Activated T-cell treated with anti-CD3 and anti-CD28 coated beads, Interleukin-2, amount 50 U/mL, for 48 hours (primary cell): ENCODE measurements at regions not wholly inside any gene's neighbourhood (a gene's known extent, or its start where the extent isn't known, plus 50 kb on each side); places are given as distances from the start of the nearest gene placed in this dataset.

Experiments used
- DNase-seq, 2 experiments: peaks; one replicate each; pipeline ENCODE4 v3.0.0-alpha.2; 2020

DNA sequence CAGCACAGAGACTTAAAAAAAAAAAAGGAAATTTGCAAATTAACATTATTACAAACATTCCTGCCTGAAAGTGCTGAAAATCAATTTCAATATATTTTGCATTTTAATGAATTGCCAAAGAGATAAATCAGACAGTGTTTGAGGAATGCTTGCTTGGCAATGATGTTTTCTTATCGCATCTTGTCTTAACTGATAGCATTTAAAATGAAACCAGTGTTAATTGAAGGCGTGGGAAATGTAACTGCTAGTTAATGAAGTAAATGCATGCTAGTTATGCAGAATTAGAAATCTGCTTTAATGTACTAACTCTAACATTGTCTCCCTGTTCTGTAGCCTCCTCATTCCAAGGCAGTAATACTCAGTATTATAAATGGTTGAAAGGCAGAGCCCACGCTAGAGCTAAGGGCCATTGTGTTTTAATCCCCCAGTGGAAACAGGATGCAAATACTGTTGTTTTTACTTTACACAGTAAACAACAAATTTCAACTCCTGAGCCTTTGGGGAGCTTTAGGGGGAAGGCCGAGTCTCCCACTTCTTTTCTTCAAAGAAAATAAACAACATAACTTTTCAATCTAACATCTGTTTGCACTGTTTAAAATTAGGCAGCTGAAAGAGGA lies 586.9 kb downstream of the TLE4 start:
- no peak for DNase-seq

GRCh38 chr9:80158131-80158530 lies 586.4 kb downstream of the TLE4 start:
- DNase-seq = no peak

DNA sequence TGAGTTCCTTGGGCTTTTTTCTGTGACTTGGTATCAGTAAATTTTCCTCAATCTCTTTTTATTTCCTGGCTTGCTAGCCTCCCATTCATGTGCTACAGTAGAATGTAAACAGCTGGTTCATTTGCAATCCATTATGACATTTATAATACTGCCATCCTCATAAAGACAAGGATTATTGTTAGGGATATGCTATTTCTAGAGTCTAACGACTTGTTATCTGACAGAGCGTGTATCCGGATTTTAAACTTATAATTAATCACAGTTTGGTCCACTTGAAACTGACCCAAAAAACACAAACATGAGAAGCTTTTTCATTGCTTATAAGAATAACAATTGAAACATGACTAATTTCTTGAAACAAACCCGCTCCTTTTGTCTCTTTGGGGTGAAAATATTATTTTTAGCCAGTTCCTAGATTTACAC lies 585.8 kb downstream of the TLE4 start:
- DNase-seq = no peak

DNA sequence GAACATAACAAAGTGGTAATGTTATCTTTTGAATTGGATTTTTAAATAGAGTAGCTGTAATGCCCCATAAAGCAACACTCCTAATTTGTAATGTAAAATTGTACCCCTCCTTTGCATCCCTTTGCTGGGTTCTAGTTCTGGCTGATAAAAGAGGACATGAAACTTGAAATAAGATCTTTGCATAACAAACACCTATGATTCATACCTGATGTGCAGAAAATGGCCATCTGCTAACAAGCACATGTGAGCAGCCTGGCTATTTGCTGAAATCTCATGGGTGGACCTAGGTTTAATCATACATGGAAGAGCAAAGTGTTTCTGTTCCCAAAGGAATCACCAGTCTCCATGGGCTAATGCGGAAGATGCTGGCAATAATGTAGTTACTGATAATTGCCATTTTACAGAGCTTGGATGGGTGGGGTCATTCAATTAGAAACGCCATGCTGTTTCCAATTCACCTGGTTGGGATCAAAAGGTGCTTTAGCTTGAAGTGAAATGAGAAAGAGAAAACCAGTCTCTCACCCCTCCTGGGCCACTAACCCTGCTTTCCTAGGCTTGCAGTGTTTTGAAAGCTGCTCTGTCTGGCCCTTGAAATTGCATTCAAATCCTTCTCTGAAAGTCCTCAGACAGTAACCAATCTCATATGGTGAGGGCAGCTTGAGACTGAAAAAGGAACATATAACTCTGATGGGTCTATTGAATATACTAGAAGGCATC lies 585.1 kb downstream of the TLE4 start:
- no peak for DNase-seq

DNA sequence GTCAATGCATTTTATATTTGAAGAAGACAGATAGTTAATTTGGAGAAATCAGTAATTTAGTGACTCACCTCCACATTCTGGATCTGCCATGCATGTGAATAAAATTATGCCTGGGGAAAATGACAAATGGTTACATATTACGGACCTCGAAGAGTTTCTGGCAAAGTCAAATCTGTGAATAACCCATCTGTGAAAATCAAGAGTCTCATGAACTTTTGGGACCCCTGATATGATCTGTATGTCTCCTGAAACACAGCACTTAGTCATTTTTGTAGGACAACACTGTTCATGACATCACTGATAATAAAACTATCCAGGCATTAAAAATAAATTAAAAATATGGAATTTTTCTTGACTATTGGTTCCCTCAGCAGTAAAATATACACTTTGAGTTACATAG lies 584.5 kb downstream of the TLE4 start:
- DNase-seq = no peak

- no peak for DNase-seq
These were observed 576.1 kb downstream of the TLE4 start for GRCh38 chr9:80147866-80148265.

DNA sequence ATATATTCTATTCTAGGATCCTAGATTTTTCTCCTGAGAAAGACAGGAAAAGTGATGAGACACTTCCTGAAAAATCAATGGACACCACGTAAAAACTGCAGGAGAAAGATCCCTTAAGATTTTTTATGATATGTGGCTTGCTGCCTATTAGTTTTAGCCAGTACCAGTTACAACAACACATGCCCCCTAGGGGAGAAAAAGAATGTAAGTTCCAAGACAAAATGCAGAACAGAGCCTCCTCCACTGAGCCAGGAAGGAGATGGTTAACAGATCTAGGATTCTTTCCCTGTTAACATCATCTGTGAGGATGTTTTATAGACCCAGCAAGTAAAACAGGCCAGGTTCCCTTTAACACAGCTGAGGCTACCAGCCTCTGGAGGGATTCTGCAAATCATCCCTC lies 574.7 kb downstream of the TLE4 start:
- no peak for DNase-seq

GRCh38 chr9:80144856-80145255 lies 573.1 kb downstream of the TLE4 start:
- DNase-seq = no peak

GRCh38 chr9:80144406-80144805 lies 572.6 kb downstream of the TLE4 start:
- no peak for DNase-seq

GRCh38 chr9:80143899-80144298 lies 572.1 kb downstream of the TLE4 start:
- DNase-seq = no peak

DNA sequence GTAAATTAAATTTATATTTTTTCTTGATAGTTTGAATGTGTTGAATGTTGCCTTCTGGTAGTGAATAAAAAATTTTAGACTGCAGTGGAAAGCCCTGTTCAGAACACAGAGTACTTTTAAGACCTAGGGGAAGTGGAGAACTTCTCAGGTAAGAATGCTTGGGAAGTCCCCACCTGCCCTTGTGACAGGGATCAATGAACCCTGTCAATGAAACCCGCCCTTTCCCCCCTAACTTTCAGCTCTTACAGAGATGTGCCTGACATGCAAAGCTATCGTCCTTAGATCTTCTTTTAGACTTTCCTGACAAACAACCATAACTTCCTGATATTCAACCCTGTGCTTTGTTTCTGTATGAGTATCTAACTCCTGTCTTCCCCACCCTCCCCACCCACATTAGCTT lies 562.7 kb downstream of the TLE4 start:
- no peak for DNase-seq

- DNase-seq = no peak
These were observed 559.9 kb downstream of the TLE4 start for GRCh38 chr9:80131627-80132026.

DNA sequence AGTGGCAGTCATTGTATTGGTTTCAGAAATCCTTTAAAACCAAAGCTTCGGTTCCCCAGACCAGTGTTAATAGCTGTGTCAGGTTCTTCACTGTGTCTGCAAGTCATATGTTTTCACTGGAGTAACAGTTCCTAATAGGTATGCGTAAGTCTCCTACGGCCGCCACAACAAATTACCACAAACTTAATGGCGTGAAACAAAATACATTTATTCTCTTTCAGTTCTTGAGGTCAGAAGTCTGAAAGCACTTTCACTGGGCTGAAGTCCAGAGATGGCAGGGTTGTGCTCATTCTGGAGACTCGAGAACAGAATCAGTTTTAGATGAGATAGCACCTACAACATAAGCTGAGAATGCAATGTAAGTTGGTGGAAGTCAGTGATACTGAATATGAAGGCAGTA lies 556.2 kb downstream of the TLE4 start:
- DNase-seq = no peak

DNA sequence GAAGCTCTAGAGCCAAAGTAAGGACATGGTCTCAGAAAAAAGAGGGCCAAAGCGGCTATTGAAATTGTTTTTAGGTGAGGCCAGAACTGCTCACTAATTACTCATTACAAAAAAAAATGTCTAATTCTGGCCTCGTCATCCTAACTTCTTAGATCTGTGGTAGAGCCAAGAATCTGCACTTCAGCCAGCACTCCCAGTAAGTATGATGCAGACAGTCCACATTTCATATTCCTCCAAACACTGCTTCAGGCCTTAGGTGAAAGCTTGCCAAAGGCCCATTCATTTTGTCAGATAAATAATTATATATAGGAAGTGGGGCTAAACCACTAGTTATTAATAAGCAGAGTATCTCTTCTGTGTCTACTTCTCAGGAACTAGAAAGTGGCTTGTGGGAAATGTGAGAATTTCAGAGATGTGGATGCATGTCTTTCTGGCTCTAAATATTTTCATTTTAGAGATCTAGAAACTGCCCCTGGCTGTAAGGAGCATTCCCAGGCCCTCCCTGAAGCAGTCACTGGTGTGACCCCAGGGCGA lies 554.0 kb downstream of the TLE4 start:
- no peak for DNase-seq

DNA sequence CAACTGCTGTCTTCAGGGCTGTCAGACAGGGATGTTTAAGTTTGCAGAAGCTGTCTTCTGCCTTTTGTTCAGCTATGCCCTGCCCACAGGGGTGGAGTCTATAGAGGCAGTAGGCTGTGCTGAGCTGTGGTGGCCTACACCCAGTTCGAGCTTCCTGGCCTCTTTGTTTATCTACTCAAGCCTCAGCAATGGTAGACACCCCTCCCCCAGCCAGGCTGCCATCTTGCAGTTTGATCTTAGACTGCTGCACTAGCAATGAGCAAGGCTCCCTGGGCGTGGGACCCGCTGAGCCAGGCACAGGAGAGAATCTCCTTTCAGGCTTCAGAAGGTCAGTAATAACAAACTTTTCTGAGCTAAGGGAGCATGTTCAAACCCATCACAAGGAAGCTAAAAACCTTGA lies 545.3 kb downstream of the TLE4 start:
- no peak for DNase-seq

- DNase-seq = no peak
These were observed 542.5 kb downstream of the TLE4 start for GRCh38 chr9:80114241-80114640.

DNA sequence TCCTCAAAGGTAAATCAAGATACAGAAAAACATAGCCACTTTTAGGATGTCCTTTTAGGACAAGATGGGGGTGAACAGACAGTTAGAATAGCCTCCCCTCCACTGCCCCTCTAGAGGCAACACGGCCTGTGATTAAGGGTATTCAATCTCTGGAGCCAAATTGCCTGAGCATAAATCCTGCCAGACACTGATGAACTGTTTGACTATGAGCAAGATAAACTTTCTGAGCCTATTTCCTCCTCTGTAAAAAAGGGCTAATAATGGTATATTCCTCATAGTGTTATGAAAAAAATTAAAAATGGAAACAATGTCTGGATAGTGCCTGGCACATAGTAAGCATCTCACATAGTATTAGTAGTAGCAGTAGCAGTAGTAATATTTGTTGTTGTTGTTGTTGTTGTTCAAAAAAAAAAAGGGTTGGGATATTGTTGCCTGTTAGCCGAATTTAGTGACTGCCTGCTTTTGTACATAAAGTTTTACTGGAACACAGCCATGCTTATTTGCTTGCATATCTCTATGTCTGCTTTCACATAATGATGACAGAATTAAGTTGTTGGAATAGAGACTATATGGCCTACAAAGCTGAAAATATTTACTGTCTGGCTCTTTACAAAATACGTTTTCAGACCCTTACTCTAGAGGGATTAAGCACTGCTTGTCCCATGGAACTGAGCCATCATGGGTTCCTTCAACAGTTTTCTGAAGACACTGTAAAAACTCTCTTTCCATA lies 536.3 kb downstream of the TLE4 start:
- no peak for DNase-seq

GRCh38 chr9:80097476-80097875 lies 525.7 kb downstream of the TLE4 start:
- DNase-seq = no peak

DNA sequence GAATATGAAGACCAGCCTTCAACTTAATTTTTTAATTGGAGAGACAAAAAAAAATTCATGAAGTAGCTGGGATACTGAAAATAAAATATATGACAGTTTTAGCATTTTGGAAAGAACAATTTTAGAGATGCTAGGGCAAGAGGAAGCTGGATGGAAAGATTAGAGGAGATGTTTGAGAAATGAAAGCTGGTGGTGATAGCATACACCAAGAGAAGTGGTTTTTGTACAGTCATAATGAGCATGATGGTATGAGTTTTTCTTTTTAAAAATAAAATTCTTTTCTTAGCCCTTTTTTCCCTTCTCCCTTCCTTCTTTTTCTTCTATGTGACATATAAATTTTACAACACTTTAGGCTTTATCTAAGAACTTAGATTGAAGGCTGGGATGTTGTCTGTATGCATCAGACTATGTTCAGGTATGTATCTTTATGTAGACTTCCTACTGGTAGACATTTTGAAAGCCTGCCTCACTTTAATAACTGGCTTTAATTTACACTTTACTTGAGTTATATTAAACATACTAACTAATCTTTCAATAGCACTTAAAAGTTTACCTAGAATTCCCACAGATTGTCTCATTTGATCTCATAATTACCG lies 522.5 kb downstream of the TLE4 start:
- no peak for DNase-seq

GRCh38 chr9:80093695-80094094 lies 521.9 kb downstream of the TLE4 start:
- DNase-seq = no peak

DNA sequence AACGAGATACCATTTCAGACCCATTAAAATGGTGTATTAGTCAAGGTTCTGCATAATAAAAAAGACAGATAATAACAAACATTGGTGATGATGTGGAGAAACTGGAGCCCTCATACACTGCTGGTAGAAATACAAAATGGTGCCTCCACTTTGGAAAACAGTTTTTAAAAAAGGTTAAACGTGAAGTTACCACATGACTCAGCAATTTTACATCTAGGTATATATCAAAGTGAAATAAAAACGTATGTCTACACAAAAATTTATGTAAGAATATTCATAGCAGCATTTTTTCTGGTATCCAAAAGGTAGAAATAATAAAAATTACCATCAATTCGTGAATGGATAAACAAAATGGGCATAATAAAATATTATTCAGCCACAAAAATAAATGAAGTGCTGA lies 519.8 kb downstream of the TLE4 start:
- DNase-seq = no peak

- no peak for DNase-seq
These were observed 518.6 kb downstream of the TLE4 start for GRCh38 chr9:80090317-80090716.

DNA sequence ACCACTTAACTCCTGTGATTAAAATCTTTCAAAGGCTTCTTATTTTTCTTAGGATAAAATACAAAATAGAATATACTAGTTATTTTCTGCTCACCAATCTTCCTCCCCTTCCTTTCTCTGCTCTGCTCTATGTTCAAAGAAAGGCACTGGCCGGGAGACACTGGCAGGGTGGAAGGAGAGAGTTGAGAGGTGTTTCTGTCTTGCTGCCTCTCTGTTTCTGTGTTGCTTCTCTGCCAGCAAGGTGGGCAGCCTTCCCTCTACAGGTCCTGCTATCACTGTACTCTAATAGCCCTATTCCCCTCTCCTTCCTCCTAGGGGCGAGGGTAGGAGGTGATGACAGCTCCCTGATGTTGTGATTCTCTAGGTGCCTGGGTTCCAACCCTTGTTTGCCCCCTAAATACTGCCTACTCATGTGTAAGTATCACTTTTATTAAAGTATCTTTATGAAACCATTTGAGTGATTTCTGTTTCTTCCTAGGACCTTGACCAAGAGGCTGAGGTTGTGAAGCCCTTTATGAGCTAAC lies 515.1 kb downstream of the TLE4 start:
- peak in 1 of 2 experiments; percentile 20 for DNase-seq
